ENCODE measurements at regions not wholly inside any gene's neighbourhood (a gene's known extent, or its start where the extent isn't known, plus 50 kb on each side); places are given as distances from the start of the nearest gene placed in this dataset.
"Not testable (repeated sequence)": the region's sequence is repeated elsewhere in the genome, so short reads cannot be mapped to it uniquely, and the experiment has no call there.

DNA sequence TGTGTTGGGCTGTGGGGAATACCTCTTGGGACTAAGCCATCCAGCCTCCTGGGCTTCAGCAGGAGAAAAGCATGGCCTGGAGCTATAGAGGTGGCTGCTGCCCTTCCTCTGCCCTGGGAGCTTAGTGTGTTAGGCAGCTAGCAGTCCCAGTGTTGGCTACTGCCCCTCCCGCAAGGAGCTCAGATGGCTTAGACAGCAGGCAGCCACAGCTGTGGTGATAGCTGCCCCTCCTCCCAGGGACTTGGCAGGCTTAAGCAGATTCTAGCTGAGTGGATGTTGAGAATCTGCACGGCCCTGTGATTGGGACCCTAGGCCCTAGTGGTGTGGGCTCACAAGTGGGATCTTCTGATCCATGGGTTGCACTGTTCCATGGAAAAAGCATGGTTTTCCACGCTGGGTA lies 264.5 kb downstream of the TDRD3 start:
- no peaks in the 10 kb centered on the region for H3K4me1 ChIP-seq
- H3K27ac ChIP-seq = no peak overlapping the region
- no peak for ATAC-seq
- H3K36me3 ChIP-seq = no peaks in the 10 kb centered on the region
- intact Hi-C loops (cut with DNase I; ENCODE audit: low total_unique reads) = no loop called here
- no peak overlapping the region for H3K4me3 ChIP-seq
- H3K9me3 ChIP-seq = no peaks in the 10 kb centered on the region
- H3K27me3 ChIP-seq = no peaks in the 10 kb centered on the region
- TF ChIP-seq CTCF (IDR thresholded peaks at IDR 0.05 in 4 of 5, conservative IDR thresholded peaks at IDR 0.05 in 1 of 5) = no peak
- no peak for TF ChIP-seq POLR2A (IDR thresholded peaks at IDR 0.05)
- in situ Hi-C loops (cut with MboI; ENCODE audit: low sequenced_read_pairs in 4 of 4) = no loop called here
- no peak for DNase-seq

DNA sequence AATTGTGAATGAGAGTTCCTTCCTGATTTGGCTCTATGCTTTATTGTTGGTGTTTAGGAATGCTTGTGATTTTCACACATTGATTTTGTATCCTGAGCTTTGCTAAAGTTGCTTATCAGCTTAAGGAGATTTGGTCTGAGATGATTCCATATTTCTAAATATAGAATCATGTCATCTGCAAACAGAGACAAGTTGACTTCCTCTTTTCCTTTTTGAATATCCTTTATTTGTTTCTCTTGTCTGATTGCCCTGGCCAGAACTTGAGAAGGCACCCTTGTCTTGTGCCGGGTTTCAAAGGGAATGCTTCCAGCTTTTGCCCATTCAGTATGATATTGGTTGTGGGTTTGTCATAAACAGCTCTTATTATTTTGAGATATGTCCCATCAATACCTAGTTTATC lies 260.6 kb downstream of the TDRD3 start:
- H3K36me3 ChIP-seq; H3K4me1 ChIP-seq; ATAC-seq; H3K27ac ChIP-seq; in situ Hi-C loops (cut with MboI; ENCODE audit: low sequenced_read_pairs in 4 of 4); H3K4me3 ChIP-seq; intact Hi-C loops (cut with DNase I; ENCODE audit: low total_unique reads); DNase-seq; H3K9me3 ChIP-seq; H3K27me3 ChIP-seq: not testable (repeated sequence)

GRCh38 chr13:60655256-60655655 lies 258.2 kb downstream of the TDRD3 start:
- Histone ChIP-seq H3K9me3 (no peaks in the 10 kb centered on the region), H3K4me1 (no peaks in the 10 kb centered on the region), H3K36me3 (no peaks in the 10 kb centered on the region), H3K27ac (no peak overlapping the region), H3K4me3 (no peak overlapping the region), H3K27me3 (no peaks in the 10 kb centered on the region)
- TF ChIP-seq CTCF (IDR thresholded peaks at IDR 0.05 in 4 of 5, conservative IDR thresholded peaks at IDR 0.05 in 1 of 5) = no peak
- in situ Hi-C loops (cut with MboI; ENCODE audit: low sequenced_read_pairs in 4 of 4) = no loop called here
- no peak for ATAC-seq
- no peak for DNase-seq
- intact Hi-C loops (cut with DNase I; ENCODE audit: low total_unique reads) = no loop called here

- DNase-seq = no peak
- no peaks in the 10 kb centered on the region for H3K4me1 ChIP-seq
Observed at GRCh38 chr13:60654415-60654814, 257.4 kb downstream of the TDRD3 start.

DNA sequence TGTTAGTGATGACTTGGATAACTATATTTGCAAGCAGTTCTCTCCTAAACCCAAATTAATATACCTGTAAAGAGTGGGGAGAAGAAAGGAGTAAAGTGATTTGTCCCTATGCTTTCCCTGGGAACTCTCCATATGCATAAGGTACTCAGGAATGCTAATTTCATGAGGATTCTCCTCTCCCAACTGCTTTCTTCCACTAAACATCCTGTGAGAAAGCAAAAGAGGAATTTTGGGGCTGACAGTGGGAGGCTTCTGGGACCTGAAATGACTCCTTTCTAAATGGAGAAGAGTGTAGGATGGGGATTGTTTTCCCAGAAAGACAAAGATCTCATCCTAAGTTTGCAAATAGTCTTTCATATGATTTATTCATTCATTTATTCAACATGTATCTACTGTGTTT lies 250.5 kb downstream of the TDRD3 start:
- Histone ChIP-seq H3K36me3 (no peaks in the 10 kb centered on the region), H3K4me1 (no peaks in the 10 kb centered on the region), H3K27me3 (no peaks in the 10 kb centered on the region), H3K27ac (no peak overlapping the region), H3K9me3 (no peaks in the 10 kb centered on the region), H3K4me3 (no peak overlapping the region)
- DNase-seq (no peak), ATAC-seq (no peak)
- TF ChIP-seq CTCF (IDR thresholded peaks at IDR 0.05 in 4 of 5, conservative IDR thresholded peaks at IDR 0.05 in 1 of 5) = no peak
- no peak for TF ChIP-seq POLR2A (IDR thresholded peaks at IDR 0.05)
- in situ Hi-C loops (cut with MboI; ENCODE audit: low sequenced_read_pairs in 4 of 4) (no loop called here), intact Hi-C loops (cut with DNase I; ENCODE audit: low total_unique reads) (no loop called here)

More at GRCh38 chr13:60654415-60654814, 257.4 kb downstream of the TDRD3 start:
- TF ChIP-seq POLR2A (IDR thresholded peaks at IDR 0.05) (no peak), CTCF (IDR thresholded peaks at IDR 0.05 in 4 of 5, conservative IDR thresholded peaks at IDR 0.05 in 1 of 5) (no peak)
- Histone ChIP-seq H3K27me3 (no peaks in the 10 kb centered on the region), H3K4me3 (no peak overlapping the region), H3K27ac (no peak overlapping the region), H3K36me3 (no peaks in the 10 kb centered on the region), H3K9me3 (no peaks in the 10 kb centered on the region)
- ATAC-seq = no peak
- intact Hi-C loops (cut with DNase I; ENCODE audit: low total_unique reads) (no loop called here), in situ Hi-C loops (cut with MboI; ENCODE audit: low sequenced_read_pairs in 4 of 4) (no loop called here)

Data from gastrocnemius medialis (tissue), 4 donors.